Epithelial cell of proximal tubule (primary cell): ENCODE measurements at regions not wholly inside any gene's neighbourhood (a gene's known extent, or its start where the extent isn't known, plus 50 kb on each side); places are given as distances from the start of the nearest gene placed in this dataset.

Experiments used
- DNase-seq: peaks from one replicate; pipeline ENCODE4 v3.0.0-alpha.2; 2011; ENCODE audit warnings: low read depth
- H3K4me3 ChIP-seq: 2 replicates; pipeline ENCODE4 v1.5.1; 2011; ENCODE audit warnings: low read depth, mild to moderate bottlenecking, low read length
- TF ChIP-seq, protein P1 (sequence below): conservative IDR thresholded peaks from 2 replicates; pipeline ENCODE4 v1.5.1; 2012; ENCODE audit warnings: low read depth, mild to moderate bottlenecking, low read length

DNA sequence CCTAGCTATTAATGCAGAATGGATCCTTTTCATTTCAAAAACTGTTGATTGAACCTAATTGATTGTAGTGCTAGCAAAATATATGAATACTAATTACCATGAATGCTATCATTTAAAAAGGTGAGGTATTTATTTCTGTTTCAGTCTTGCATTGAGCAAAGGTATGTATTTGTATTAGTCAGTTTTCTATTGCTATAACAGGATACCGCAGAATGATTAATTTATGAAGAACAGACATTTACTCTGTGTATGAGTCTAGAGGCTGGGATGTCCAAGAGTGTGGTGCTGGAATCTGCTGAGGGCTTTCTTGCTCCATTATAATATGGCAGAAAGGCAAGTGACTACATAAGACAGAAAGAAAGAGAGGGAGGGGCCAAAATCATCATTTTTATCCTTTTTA lies 199.2 kb downstream of the KIF20B start:
- no peak overlapping the region for H3K4me3 ChIP-seq
- TF ChIP-seq, protein P1, sequence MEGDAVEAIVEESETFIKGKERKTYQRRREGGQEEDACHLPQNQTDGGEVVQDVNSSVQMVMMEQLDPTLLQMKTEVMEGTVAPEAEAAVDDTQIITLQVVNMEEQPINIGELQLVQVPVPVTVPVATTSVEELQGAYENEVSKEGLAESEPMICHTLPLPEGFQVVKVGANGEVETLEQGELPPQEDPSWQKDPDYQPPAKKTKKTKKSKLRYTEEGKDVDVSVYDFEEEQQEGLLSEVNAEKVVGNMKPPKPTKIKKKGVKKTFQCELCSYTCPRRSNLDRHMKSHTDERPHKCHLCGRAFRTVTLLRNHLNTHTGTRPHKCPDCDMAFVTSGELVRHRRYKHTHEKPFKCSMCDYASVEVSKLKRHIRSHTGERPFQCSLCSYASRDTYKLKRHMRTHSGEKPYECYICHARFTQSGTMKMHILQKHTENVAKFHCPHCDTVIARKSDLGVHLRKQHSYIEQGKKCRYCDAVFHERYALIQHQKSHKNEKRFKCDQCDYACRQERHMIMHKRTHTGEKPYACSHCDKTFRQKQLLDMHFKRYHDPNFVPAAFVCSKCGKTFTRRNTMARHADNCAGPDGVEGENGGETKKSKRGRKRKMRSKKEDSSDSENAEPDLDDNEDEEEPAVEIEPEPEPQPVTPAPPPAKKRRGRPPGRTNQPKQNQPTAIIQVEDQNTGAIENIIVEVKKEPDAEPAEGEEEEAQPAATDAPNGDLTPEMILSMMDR, result no peak
- DNase-seq, result no peak

DNA sequence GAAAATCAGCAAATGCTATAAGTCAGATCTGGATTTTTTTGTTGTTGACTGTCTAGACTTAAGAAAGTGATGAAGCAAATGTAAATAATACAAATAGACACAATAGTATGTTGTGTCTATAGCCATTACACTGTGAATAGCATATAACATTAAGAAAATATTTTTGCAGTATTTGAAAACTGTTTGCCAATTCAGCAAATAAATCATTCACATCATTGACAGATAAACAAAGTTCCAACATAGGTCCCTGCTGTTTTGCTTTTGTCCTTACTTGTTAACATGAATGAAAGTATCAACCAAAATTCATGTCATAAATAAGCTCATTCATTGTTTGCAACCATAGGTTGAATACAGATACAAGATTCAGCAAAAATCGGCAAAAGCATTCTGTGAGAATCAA lies 200.5 kb downstream of the KIF20B start:
- no peak for DNase-seq
- TF ChIP-seq, protein P1, result no peak
- H3K4me3 ChIP-seq, result no peak overlapping the region

DNA sequence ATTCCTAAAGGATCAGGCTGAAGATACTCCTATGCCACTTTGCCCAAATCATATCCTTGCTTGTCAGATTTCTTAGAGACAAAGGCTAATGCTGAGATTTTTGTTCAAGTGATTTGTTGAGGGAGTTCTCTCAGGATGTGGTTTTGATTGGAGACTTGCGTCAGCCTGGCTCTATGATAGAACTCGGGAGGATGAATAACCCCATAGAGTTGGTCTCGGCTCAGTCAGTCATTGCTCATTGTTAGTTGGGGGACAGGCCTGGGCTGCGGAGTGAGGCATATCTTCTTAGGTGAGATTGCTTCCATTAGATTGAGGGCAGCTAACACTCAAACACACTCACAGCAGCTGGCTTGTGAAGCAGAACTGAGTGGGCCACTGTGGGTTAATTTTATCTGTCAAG lies 203.4 kb downstream of the KIF20B start:
- no peak for DNase-seq
- H3K4me3 ChIP-seq, result no peak overlapping the region
- TF ChIP-seq, protein P1, result no peak

DNA sequence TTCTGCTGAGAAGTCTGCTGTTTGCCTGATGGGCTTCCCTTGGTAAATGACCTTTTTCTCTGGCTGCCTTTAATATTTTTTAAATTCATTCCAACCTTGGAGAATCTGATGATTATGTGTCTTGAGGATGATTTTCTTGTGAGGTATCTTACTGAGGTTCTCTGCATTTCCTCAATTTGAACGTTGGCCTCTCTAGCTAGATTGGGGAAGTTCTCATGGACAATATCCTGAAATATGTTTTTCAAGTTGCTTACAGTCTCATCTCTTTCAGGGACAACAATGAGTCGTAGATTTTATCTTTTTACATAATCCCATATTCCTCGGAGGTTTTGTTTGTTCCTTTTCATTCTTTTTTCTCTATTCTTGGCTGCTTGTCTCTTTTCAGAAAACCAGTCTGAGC lies 208.4 kb downstream of the KIF20B start:
- no peak for DNase-seq
- TF ChIP-seq, protein P1, result no peak
- H3K4me3 ChIP-seq, result no peak overlapping the region

DNA sequence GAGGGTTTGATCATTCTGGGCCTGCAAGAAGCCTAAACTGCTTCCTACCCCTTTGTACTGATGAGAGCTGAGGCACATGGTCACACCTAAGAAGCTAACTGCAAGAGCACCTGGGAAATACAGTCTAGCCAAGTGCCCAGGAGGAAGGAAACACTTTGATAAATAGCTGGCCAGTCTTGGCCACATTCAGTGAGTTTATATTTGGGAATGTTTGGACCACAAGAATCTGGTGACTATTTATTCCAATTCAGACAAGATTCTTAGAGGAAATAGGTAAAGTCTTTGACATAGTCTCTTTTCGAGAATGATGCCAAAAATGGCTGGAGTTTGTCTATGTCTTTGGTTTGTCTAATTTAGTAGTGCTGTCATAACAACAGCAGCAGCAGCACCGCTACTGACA lies 213.6 kb downstream of the KIF20B start:
- H3K4me3 ChIP-seq, result no peak overlapping the region
- TF ChIP-seq, protein P1, result no peak
- no peak for DNase-seq

DNA sequence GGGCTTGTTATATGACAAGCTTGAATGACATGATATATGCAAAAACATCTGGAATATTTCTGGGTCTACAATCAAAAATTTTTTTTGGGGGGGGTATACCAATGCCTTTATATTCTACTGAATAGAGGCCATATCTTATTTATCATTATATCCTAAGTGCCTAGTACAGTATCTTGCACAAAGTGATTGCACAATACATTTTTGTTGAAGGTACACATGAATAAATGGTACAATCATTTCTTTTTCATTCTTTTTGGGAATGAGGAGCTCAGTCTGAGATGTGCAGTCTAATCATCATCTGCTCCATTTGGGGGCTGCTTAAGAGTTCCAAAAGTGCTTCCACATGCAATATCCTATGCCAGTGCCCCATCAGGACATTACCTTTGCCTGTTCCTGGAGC lies 214.6 kb downstream of the KIF20B start:
- TF ChIP-seq, protein P1, result no peak
- H3K4me3 ChIP-seq, result no peak overlapping the region
- no peak for DNase-seq

DNA sequence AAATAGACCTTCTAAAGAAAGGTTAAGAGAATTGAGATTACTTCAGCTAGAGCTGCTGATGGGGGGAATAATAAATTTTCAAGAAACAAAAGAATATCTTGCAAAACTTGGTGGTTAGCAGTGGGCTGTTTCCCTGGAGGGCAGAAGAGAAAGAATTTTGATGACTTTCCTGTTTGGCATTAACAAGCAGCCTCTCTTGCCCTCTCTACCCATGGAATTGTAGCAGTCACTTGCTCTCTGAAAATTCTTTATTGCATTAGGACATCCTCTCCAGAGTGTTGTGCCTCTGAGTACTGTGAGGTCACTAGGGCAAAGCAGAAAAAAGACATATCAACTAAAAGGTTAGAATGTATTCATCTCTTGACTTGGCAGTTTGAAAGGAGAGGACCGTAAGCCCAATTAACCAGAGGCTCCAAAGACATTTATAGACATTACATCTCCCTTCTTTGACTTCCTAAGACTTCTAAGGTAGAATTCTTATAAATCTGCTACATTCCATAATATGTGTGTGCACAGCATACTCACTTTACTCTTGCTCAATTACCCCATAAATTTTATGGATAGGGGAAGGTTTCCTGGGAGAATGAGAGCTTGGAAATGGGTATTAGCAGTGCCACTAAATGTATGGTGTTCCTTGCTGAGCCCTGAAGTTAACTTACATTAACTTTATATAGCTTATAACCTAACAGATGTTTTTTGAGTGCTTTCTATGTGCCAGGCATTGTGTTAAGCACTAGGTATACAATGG lies 215.3 kb downstream of the KIF20B start:
- no peak for DNase-seq
- TF ChIP-seq, protein P1, result no peak
- H3K4me3 ChIP-seq, result no peak overlapping the region
